Hematopoietic multipotent progenitor cell treated with erythropoietin and hydrocortisone succinate and interleukin-3 and kit ligand, for 17 days (in vitro differentiated cells): ENCODE measurements at regions not wholly inside any gene's neighbourhood (a gene's known extent, or its start where the extent isn't known, plus 50 kb on each side); places are given as distances from the start of the nearest gene placed in this dataset.
"Not testable (repeated sequence)": the region's sequence is repeated elsewhere in the genome, so short reads cannot be mapped to it uniquely, and the experiment has no call there.

ENCODE experiments used
- DNase-seq: peaks from one replicate; pipeline ENCODE4 v3.0.0-alpha.2; 2015; ENCODE audit warnings: low spot score

DNA sequence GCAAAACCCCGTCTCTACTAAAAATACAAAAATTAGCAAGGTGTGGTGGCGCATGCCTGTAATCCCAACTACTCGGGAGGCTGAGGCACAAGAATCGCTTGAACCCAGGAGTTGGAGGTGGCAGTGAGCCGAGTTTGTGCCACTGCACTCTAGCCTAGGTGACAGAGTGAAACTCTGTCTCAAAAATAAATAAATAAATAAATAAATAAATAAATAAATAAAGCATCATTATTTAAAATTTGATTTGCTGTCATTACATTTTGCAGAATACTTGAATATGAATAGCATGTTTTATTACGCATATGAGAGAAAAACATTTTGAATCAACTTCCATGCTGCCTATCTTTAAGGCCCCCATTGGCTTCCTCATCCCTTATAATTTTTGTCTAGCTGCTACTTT is 53.4 kb upstream of the MED14 start:
- not testable (repeated sequence) for DNase-seq

DNA sequence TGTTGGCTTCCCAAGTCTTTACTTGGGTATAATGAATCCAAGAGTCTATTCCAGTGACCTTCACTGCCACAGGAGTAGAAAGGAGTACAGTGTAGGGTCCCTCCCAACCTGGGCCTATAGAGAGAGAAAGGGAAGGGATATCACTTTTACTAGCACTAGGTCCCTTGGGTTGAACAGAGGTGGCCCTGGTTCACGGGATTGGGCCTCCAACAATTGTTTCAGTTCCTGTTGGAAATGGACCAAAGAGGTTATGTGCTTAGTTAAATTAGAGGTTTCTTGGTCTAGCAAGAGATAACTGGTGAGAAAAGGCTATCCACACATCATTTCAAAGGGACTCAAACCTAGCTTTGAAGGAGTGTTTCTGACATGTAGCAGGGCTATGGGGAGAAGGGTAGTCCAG is 57.1 kb upstream of the MED14 start:
- DNase-seq: no peak

DNA sequence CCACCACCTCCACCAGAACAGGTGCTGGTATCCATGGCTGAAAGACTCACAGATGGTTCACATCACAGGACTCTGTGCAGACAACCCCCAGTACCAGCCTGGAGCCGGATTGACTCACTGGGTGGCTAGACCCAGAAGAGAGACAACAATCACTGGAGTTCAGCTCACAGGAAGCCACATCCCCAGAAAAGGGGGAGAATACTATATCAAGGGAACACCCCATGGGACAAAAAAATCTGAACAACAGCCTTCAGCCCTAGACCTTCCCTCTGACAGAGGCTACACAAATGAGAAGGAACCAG is 59.4 kb upstream of the MED14 start:
- DNase-seq: not testable (repeated sequence)

DNA sequence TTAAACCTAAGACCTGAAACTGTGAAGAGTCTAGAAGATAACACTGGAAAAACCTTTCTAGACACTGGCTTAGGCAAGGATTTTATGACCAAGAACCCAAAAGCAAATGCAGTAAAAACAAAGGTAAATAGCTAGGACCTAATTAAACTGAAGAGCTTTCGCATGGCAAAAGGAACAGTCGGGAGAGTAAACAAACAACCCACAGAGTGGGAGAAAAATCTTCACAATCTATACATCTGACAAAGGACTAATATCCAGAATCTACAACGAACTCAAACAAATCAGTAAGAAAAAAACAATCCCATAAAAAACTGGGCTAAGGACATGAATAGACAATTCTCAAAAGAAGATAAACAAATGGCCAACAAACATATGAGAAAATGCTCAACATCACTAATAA is 64.4 kb upstream of the MED14 start:
- not testable (repeated sequence) for DNase-seq

DNA sequence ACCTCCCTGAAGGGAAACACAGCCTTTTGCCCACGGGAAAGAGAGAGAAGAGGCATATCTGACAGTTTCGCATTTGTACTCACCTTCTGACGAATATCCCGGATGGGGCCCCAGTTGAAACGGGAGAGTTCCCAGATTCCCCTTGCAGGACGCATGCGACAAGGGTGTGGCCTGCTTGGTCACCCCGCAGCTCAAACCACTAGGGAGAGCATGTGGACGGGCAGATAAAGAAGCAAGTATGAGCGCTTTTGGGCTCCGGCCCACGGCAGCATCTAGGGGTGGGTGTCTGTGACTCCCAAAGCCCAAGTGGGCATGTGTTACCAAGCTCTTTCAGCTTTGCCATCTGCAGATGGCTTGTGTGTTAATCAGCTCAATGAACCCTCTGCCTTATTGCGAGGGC is 70.1 kb upstream of the MED14 start:
- DNase-seq: no peak

DNA sequence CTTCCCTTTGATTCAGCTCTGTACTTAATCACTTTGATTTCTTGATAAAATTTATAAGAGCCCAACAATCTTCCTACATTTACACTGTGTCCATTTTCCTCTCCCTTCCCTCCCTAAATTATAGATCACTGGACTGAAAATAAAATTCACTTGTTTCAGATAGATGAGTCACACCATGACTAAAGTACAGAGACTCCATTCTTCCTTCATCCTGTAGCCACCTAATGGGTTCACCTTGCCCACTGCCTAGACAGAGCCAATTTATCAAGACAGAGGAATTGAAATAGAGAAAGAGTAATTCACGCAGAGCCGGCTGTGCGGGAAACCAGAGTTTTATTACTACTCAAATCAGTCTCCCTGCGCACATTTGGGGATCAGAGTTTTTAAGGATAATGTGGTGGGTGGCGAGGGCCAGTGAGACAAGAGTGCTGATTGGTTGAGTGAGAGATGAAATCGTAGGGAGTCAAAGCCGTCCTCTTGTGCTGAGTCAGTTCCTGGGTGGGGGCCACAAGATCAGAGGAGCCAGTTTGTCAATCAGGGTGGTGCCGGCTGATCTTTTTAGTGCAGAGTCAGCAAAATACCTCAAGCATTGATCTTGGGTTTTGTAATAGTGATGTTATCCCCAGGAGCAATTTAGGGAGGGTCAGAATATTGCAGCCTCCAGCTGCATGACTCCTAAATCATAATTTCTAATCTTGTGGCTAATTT is 71.3 kb upstream of the MED14 start:
- DNase-seq: no peak

DNA sequence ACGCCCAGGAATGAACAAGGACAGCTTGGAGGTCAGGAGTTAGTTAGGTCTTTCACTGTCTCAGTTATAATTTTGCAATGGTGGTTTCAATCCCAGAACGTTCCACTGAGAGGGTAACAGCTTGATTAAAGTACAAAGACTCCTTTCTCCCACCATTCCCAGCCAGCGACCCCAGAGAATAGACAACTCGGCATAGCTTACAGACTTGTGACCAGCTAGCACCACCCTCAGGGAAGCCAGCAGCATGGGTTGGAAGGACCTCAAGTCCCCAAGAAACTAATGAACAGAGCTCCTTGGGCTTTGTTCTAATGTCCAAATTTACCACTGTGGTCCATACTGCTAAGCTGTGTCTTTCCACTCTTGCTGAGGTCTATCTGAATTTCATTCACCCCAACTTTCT is 72.0 kb upstream of the MED14 start:
- DNase-seq: no peak

DNA sequence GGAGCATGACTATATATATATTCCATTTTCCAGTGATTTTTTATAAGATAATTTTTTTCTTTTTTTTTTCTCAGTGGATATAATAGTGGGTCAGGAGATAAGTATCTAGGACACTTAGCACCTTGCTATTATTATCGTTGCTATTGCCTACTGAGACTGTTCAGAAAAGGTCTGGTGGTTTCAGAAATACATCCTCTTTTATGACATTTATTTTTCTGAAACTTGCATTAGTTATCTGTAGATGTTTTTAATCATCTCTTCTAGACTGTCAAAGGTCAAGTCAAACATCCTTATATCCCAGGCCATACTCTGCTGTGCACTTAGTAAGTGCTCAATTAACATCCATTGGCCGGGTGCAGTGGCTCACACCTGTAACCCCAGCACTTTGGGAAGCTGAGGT is 72.9 kb upstream of the MED14 start:
- no peak for DNase-seq

DNA sequence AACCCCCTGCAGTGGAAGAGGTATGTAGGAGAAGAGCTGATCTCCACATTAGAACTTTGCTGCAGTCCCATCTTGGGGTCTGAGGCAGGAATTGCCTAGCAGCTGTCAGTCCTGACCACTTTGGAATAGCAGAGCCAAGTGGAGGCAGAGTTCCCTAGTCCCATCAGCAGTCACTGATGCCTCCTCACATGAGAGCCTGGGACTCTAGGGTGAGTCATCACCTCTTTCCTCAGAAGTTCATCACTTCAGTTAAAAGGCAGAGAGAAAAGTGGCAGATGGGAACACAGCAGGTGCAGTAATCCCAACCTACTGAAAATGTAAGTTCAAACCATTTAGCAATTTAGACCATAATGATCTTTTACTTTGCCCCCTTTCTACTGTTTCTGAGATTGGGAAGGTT is 73.9 kb upstream of the MED14 start:
- DNase-seq: no peak

DNA sequence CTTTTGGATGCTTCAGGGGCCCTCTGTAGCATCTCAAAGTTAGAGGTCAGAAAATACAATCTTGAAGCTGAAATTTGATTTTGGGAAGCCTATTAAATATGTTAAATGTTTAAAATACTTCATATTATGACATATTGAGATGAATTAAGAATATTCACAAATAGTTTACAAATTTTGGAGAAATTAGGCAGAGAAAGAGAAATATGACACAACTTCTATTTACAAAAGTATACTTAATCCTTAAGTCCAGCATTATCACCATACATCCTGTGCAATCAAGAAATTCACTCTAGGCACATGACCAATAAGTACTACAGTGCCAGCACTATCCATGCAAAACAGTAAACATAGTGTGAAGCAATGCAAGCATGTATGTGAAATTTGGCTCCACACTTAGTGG is 79.7 kb upstream of the MED14 start:
- not testable (repeated sequence) for DNase-seq

DNA sequence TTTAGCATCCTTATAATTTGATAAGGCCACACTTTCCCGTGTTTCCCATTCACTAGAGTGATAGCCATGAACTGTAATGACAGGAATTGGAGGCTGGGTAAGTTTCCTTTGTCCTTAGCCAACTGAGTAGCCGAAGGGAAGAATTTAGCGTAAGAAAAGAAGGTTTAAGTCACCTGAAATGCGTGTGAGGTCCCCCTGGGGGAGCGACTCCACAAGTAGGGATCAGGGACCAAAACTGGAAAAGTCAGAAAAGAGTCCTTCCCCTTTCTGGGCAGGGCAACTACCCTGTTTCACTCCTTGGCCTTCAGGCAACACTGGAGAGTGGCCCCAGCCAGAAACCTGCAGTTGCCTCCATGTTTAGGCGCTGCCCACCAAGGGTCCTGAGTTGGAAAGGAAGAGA is 81.6 kb upstream of the MED14 start:
- DNase-seq: no peak

DNA sequence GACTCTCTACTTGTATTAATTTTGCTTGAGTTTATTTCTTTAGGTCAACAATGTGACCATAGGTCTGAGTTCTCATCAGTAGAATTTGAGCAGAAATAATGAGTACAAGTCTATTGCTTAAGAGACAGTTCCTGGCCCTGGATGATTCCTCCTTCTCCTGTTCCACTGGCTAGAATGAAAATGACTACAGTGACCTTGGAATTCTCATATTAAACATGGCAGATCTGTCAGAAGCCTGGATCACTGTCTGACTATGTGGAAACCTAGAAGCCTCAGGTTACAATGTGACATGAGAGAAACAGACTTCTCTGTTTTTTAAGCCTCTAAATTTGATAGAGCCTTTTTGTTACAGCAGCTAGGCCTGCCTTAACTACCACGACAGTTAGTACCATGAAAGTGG is 82.9 kb upstream of the MED14 start:
- DNase-seq: no peak

DNA sequence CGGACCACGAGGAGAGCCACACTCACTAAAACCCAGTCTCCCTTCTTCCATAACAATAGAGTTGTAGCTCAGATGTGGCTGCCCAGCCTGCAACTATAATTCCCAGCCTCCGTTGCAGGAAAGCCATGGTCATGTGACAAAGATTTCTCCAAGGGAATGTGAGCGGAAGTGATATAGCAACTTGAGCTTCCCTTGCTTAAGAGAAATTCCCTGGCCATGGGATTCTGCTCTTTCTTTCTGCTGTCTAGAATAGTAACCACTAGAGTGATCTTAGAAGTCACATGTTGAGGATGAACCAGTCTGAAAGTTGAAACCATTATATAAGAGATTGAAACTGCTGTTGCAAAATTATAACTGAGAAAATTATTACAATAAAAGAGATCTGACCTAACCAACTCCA is 86.4 kb upstream of the MED14 start:
- DNase-seq: no peak

DNA sequence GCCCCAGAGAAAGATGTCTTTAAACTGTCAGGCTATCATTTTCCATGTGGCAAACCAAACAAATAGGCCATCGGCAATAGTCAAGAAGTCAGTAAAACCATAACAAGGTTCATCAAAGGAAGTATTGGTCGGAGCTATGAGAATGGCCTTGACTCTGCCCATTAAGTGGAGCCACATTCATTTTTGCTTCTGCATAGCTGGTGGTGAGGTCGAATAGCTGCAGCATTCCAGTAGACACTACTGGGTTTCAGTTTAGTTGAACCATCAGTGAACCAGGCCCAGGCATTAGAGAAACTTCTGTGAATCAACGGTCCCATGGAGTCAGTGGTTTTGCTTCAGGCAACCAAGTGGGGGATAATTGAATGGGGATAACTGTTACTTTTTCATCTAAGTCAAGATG is 92.0 kb upstream of the MED14 start:
- DNase-seq: no peak

DNA sequence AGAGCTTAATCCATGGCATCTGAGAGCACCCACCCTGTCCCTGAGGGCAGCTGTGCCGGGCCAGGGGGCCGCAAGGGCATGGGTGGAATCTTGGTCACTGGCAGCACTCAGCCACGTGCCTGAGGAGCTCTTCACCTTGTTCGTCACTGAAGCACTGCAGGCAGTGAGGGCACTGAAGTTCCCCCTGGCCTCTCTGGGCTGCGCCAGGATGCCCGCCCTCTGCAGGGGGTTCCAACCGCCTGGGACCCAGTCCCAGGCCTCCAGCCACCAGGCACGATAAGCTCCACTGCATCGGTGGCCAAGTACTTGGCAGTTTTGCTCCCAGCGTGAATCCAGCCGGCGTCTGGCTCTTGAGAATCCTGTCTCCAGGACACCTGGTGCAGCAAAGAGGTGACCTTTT is 96.4 kb upstream of the MED14 start:
- no peak for DNase-seq

DNA sequence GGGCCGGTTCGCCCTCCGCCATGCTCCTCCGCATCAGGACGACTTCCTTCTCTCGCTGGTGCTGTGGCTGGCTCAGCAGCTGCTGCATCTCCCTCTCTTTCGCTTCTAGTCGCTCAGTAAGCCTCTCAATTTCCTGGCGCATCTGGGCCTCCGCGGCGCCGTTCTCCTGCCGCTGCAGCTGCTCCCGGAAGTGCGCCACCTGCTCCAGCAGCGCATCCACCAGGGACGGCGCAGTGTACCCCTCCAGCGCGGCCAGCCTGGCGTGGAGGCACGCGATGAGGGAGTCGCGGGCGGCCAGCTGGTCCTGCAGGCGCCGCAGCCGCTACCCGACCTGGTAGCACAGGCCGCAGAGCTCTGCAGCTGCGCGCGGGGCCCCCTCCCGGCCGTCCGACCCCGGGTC is 97.4 kb upstream of the MED14 start:
- no peak for DNase-seq

DNA sequence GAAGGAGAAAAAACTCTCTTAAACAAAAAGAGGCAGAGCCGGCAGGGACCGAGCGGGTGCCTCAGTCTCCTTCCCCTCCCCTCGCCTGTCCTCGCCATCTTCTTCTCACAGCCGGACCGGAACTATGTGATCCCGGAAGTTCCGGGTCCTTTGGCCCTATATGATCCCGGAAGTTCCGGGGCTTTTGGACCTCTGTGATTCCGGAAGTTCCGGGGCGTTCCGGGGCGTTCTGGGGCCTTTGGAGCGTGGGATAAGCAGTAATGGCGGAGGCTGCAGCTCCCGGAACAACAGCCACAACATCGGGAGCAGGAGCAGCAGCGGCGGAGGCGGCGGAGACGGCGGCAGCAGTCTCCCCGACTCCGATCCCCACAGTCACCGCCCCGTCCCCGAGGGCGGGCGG is 98.9 kb upstream of the MED14 start:
- no peak for DNase-seq

DNA sequence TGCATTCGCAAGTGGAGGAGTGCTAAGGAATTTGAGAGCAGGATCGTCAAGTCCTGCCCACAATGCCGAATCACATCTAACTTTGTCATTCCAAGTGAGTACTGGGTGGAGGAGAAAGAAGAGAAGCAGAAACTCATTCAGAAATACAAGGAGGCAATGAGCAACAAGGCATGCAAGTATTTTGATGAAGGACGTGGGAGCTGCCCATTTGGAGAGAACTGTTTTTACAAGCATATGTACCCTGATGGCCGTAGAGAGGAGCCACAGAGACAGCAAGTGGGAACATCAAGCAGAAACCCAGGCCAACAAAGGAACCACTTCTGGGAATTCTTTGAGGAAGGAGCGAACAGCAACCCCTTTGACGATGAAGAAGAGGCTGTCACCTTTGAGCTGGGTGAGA is 100.2 kb upstream of the MED14 start:
- no peak for DNase-seq

DNA sequence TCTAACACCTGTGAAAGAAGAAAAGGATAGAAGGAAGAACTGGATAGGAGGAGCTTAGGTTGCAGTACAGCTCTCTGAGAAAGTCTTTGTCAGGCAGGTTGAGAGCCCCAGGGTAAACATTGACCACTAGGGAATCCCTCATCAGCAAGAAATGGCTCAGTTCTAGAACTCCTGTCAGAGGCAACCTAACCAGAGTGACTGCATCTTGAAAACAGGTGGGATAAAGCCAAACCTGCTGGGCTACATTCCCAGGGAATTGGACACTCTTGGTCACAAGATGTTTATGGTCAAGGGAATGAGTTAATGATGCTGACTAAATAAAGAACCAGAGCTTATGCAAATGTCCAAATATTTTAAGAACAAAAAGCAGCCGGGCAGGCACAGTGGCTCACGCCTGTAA is 108.3 kb upstream of the MED14 start:
- no peak for DNase-seq

DNA sequence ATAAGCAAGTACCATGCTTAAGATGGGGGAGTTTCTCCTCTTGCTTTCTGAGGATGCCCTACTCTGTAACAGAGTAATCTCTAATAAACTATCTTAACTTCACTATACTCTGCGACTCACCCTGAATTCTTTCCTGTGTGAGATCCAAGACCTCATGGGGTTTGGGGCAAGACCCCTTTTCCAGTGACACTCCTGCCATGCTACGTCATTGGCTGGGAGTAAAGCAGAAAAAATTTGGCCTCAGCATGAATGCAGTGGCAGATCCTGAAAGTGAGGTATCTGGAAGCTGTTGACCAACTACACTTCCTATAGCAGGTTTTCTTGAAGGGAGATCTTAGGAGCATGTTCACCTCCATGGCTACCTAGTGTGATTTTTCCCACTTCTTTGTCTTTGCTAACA is 109.1 kb upstream of the MED14 start:
- no peak for DNase-seq

DNA sequence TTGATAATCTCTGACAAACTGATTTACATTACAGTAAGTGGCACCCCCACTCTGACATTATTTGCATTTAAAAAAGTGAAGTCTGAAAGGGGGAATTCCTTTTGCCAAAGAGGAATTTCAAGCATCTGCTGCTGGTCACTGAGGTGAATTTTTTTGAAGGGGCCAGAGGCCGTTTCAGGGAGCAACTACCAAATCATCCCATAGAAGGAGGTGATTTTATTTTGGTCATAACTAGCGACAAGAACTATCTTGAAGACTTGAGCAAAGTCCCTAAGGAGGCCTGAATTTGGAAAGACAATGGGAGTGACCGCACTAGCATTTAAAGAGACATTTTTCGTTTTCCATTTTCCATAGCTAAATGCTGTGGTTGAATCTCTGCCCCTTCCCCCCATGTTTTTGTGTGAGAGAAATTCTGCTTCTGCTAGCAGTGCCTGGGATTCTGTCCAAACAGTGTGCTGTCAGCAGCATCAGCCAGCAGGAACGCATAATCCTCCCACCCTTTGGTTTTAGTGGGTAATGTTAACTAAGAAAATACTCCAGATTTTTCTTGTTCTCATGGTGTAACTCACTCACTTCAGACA is 110.1 kb upstream of the MED14 start:
- no peak for DNase-seq

DNA sequence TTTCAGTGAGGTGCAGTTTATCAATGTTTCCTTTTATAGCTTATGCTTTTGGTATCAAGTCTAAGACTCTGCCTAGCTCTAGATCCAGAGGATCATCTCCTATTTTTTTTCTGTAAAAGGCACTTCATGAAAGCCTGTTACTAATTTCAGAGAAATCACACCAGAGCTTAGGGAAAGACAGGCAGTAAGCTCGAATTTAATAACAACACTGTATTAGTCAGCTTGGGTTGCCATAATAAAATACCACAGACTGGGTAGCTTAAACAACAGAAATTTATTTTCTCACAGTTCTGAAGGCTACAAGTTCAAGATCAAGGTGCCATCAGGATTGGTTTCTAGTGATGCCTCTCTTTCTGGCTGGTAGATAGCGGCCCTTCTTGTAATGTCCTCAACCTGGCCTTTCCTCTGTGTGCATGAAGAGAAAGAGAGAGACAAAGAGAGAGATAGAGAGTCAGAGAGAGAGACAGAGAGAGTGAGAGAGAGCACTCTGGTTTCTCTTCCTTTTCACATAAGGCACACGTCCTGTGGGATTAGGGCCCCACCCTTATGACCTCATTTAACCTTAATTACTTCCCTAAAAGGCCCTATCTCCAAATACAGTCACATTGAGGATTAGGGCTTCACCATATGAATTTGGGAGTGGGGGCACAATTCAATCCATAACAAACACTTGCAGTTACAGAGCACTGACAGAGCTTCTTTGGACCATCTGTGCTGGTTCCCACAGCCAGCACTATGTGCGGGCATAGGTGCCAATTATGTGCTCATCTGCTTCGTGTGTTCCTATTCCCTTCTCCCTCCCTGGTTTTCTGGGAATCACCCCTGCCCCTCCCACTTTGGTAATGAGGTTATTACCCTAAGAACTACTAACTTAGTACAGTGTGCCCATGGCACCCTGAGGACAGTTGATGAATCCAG is 114.8 kb upstream of the MED14 start:
- no peak for DNase-seq

DNA sequence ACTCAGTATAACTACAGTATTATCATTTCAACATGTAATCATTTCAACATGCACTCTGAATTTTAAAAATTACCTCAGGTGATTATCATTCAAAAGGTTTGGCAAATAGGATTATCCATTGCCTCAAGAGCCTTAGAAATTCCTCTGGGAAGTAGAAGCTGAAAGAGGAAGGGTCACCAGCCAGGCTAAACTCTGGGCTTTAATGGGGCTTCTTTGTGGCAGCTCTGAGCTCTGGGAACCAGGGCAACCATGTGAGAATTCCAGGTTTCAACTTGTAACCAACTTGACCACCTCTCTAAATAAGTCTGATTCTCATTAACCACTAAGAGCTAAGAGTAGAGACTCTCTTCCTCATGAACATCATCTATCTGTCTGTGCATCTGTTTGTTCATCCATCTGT is 117.2 kb upstream of the MED14 start:
- no peak for DNase-seq
